ENCODE measurements at regions not wholly inside any gene's neighbourhood (a gene's known extent, or its start where the extent isn't known, plus 50 kb on each side); places are given as distances from the start of the nearest gene placed in this dataset.

- no peak for DNase-seq (ENCODE audit: low read depth)
- no peak for TF ChIP-seq CTCF (IDR thresholded peaks at IDR 0.05; ENCODE audit: low read length, missing control alignments)
- no peak overlapping the region for H3K4me3 ChIP-seq (replicated peaks; ENCODE audit: low read depth, low read length)
Measured at GRCh38 chr4:110381784-110382183, 94.2 kb upstream of the ENPEP start.

GRCh38 chr4:110372485-110372884 is 103.5 kb upstream of the ENPEP start:
- no peak for DNase-seq (ENCODE audit: low read depth)
- no peak for TF ChIP-seq CTCF (IDR thresholded peaks at IDR 0.05; ENCODE audit: low read length, missing control alignments)

GRCh38 chr4:110371016-110371770 is 104.8 kb upstream of the ENPEP start:
- no peak for TF ChIP-seq CTCF (IDR thresholded peaks at IDR 0.05; ENCODE audit: low read length, missing control alignments)

More at GRCh38 chr4:110372485-110372884, 103.5 kb upstream of the ENPEP start:
- H3K4me3 ChIP-seq (replicated peaks; ENCODE audit: low read depth, low read length), result no peak overlapping the region

GRCh38 chr4:110368409-110368808 is 107.5 kb upstream of the ENPEP start:
- H3K4me3 ChIP-seq (replicated peaks; ENCODE audit: low read depth, low read length), result no peak overlapping the region
- DNase-seq (ENCODE audit: low read depth), result no peak
- no peak for TF ChIP-seq CTCF (IDR thresholded peaks at IDR 0.05; ENCODE audit: low read length, missing control alignments)

More at GRCh38 chr4:110371016-110371770, 104.8 kb upstream of the ENPEP start:
- no peak overlapping the region for H3K4me3 ChIP-seq (replicated peaks; ENCODE audit: low read depth, low read length)
- no peak for DNase-seq (ENCODE audit: low read depth)

GRCh38 chr4:110367156-110367555 is 108.8 kb upstream of the ENPEP start:
- no peak for DNase-seq (ENCODE audit: low read depth)
- H3K4me3 ChIP-seq (replicated peaks; ENCODE audit: low read depth, low read length), result no peak overlapping the region
- no peak for TF ChIP-seq CTCF (IDR thresholded peaks at IDR 0.05; ENCODE audit: low read length, missing control alignments)

GRCh38 chr4:110365761-110366160 is 110.2 kb upstream of the ENPEP start:
- DNase-seq (ENCODE audit: low read depth), result no peak
- no peak overlapping the region for H3K4me3 ChIP-seq (replicated peaks; ENCODE audit: low read depth, low read length)
- no peak for TF ChIP-seq CTCF (IDR thresholded peaks at IDR 0.05; ENCODE audit: low read length, missing control alignments)
